H9 (cell line): ENCODE measurements at regions not wholly inside any gene's neighbourhood (a gene's known extent, or its start where the extent isn't known, plus 50 kb on each side); places are given as distances from the start of the nearest gene placed in this dataset.

Experiments
- DNase-seq: peaks from one replicate; pipeline ENCODE4 v3.0.0-alpha.2; 2017
- H2AFZ ChIP-seq: one replicate; pipeline ENCODE4 v1.6.1; 2013; ENCODE audit warnings: mild to moderate bottlenecking, low read length, control low read depth, moderate library complexity
- H2AK5ac ChIP-seq: 2 replicates; pipeline ENCODE4 v1.6.1; 2013; ENCODE audit warnings: low read length, control low read depth, mixed read lengths; ENCODE audit not compliant: insufficient read length
- H2BK120ac ChIP-seq: one replicate; pipeline ENCODE4 v1.6.1; 2013; ENCODE audit warnings: low read depth, mild to moderate bottlenecking, low read length, control low read depth, inconsistent platforms; ENCODE audit not compliant: poor library complexity, severe bottlenecking
- H2BK12ac ChIP-seq: 2 replicates; pipeline ENCODE4 v1.6.1; 2013; ENCODE audit warnings: low read length, control low read depth, mixed read lengths, low read depth; ENCODE audit not compliant: insufficient read length
- H2BK15ac ChIP-seq: 2 replicates; pipeline ENCODE4 v1.6.1; 2013; ENCODE audit warnings: low read depth, low read length, control low read depth
- H2BK20ac ChIP-seq: one replicate; pipeline ENCODE4 v1.6.1; 2013; ENCODE audit warnings: low read depth, mild to moderate bottlenecking, low read length, control low read depth, inconsistent platforms; ENCODE audit not compliant: poor library complexity, severe bottlenecking
- H2BK5ac ChIP-seq: 2 replicates; pipeline ENCODE4 v1.6.1; 2013; ENCODE audit warnings: low read length, control low read depth, mixed read lengths; ENCODE audit not compliant: insufficient read length
- H3K14ac ChIP-seq: 2 replicates; pipeline ENCODE4 v1.6.1; 2013; ENCODE audit warnings: low read length, control low read depth; ENCODE audit not compliant: insufficient read depth
- H3K18ac ChIP-seq: 2 replicates; pipeline ENCODE4 v1.6.1; 2013; ENCODE audit warnings: low read depth, mild to moderate bottlenecking, mixed read lengths, low read length, control low read depth; ENCODE audit not compliant: insufficient read length
- H3K23ac ChIP-seq: 2 replicates; pipeline ENCODE4 v1.6.1; 2013; ENCODE audit warnings: low read length, control low read depth, mixed read lengths, low read depth; ENCODE audit not compliant: insufficient read length
- H3K23me2 ChIP-seq: 2 replicates; pipeline ENCODE4 v1.6.1; 2013; ENCODE audit warnings: low read depth, mild to moderate bottlenecking, mixed read lengths, low read length, control low read depth; ENCODE audit not compliant: insufficient read length, poor library complexity, severe bottlenecking
- H3K27ac ChIP-seq: 2 replicates; pipeline ENCODE4 v1.5.1; 2013; ENCODE audit warnings: low read length, control low read depth, mixed read lengths, low read depth; ENCODE audit not compliant: insufficient read length
- H3K27me3 ChIP-seq: 2 replicates; pipeline ENCODE4 v1.6.1; 2013; ENCODE audit warnings: low read length, control low read depth, inconsistent platforms; ENCODE audit not compliant: insufficient read depth
- H3K4ac ChIP-seq: 2 replicates; pipeline ENCODE4 v1.6.1; 2013; ENCODE audit warnings: low read depth, mild to moderate bottlenecking, control low read depth, inconsistent platforms, low read length, moderate library complexity
- H3K4me1 ChIP-seq: 2 replicates; pipeline ENCODE4 v1.6.1; 2013; ENCODE audit warnings: low read length, control low read depth, inconsistent platforms; ENCODE audit not compliant: insufficient read depth
- H3K4me2 ChIP-seq: 2 replicates; pipeline ENCODE4 v1.6.1; 2013; ENCODE audit warnings: low read length, control low read depth, mixed read lengths; ENCODE audit not compliant: insufficient read length, insufficient read depth
- H3K56ac ChIP-seq: 2 replicates; pipeline ENCODE4 v1.6.1; 2013; ENCODE audit warnings: low read depth, mild to moderate bottlenecking, mixed read lengths, low read length, control low read depth; ENCODE audit not compliant: insufficient read length
- H3K79me1 ChIP-seq: 2 replicates; pipeline ENCODE4 v1.6.1; 2013; ENCODE audit warnings: low read depth, mild to moderate bottlenecking, moderate library complexity, low read length, control low read depth, inconsistent platforms; ENCODE audit not compliant: insufficient read depth, poor library complexity, severe bottlenecking
- H3K79me2 ChIP-seq: 2 replicates; pipeline ENCODE4 v1.6.1; 2013; ENCODE audit warnings: low read length, control low read depth, inconsistent platforms; ENCODE audit not compliant: insufficient read depth
- H3K9ac ChIP-seq: 2 replicates; pipeline ENCODE4 v1.6.1; 2013; ENCODE audit warnings: low read length, control low read depth, mixed read lengths; ENCODE audit not compliant: insufficient read length; ENCODE audit errors: extremely low read depth
- H3K9me3 ChIP-seq: one replicate; pipeline ENCODE4 v1.6.1; 2013; ENCODE audit warnings: low read depth, low read length, inconsistent platforms; ENCODE audit not compliant: control insufficient read depth
- H3T11ph ChIP-seq: one replicate; pipeline ENCODE4 v1.6.1; 2013; ENCODE audit warnings: mild to moderate bottlenecking, low read length, control low read depth, inconsistent platforms
- H4K20me1 ChIP-seq: one replicate; pipeline ENCODE4 v1.6.1; 2013; ENCODE audit not compliant: control insufficient read depth, insufficient read length, insufficient read depth
- H4K5ac ChIP-seq: 2 replicates; pipeline ENCODE4 v1.6.1; 2013; ENCODE audit warnings: low read depth, mild to moderate bottlenecking, mixed read lengths, low read length, control low read depth; ENCODE audit not compliant: insufficient read length
- H4K8ac ChIP-seq: replicated peaks from 2 replicates; pipeline ENCODE4 v1.6.1; 2013; ENCODE audit warnings: low read length, control low read depth, mixed read lengths, low read depth; ENCODE audit not compliant: insufficient read length
- H4K91ac ChIP-seq: 2 replicates; pipeline ENCODE4 v1.6.1; 2013; ENCODE audit warnings: low read depth, mild to moderate bottlenecking, moderate library complexity, mixed read lengths, low read length, control low read depth; ENCODE audit not compliant: insufficient read length
- H3K27ac Mint-ChIP-seq, 3 experiments: 2 replicates in 2 of 3; 3 replicates in 1 of 3; pipeline ENCODE4 v1.8.0; 2020 to 2021; ENCODE audit warnings: mixed read lengths in 3 of 3, mild to moderate bottlenecking in 1 of 3, moderate library complexity in 1 of 3
- H3K27me3 Mint-ChIP-seq: 2 replicates; pipeline ENCODE4 v1.8.0; 2021; ENCODE audit warnings: low read depth, mild to moderate bottlenecking, moderate library complexity, mixed read lengths
- H3K36me3 Mint-ChIP-seq, 3 experiments: 2 replicates in 2 of 3; 3 replicates in 1 of 3; pipeline ENCODE4 v1.8.0; 2020 to 2021; ENCODE audit warnings: low read depth in 3 of 3, mixed read lengths in 3 of 3; ENCODE audit not compliant: insufficient read depth in 1 of 3
- H3K4me1 Mint-ChIP-seq, 2 experiments: 2 replicates each; pipeline ENCODE4 v1.8.0; 2020; ENCODE audit warnings: mixed read lengths in 2 of 2
- H3K4me3 Mint-ChIP-seq, 2 experiments: 2 replicates in 1 of 2; 3 replicates in 1 of 2; pipeline ENCODE4 v1.8.0; 2020 to 2021; ENCODE audit warnings: mild to moderate bottlenecking in 2 of 2, mixed read lengths in 2 of 2, moderate library complexity in 1 of 2
- H3K9me3 Mint-ChIP-seq, 2 experiments: 2 replicates in 1 of 2; 3 replicates in 1 of 2; pipeline ENCODE4 v1.8.0; 2020; ENCODE audit warnings: mild to moderate bottlenecking in 2 of 2, mixed read lengths in 2 of 2, moderate library complexity in 1 of 2
- WGBS: extraction: QIAGEN DNeasy Blood & Tissue Kit; methylation state at CpG from one replicate; pipeline ENCODE4 v1.1.7; 2013; ENCODE audit warnings: missing lambda C conversion rate, low lambda C conversion rate, mixed read lengths; ENCODE audit not compliant: insufficient read length; ENCODE audit errors: extremely low coverage; 5-methylcytosine and 5-hydroxymethylcytosine counted together
- TF ChIP-seq, protein P1 (sequence below): fragments of 200-600 bp; sonication (generic); conservative IDR thresholded peaks from 3 replicates; pipeline ENCODE4 v1.8.0; 2021; ENCODE audit warnings: antibody characterized with exemption, mild to moderate bottlenecking

GRCh38 chr12:115004470-115005146 lies 320.6 kb upstream of the TBX3 start:
- Histone ChIP-seq H3K18ac (no peak overlapping the region), H3K56ac (no peak overlapping the region), H2BK20ac (no peak overlapping the region), H4K5ac (no peak overlapping the region), H3K79me1 (no peaks in the 10 kb centered on the region), H3K27ac (no peak overlapping the region), H2AK5ac (no peak overlapping the region), H4K8ac (no peak overlapping the region), H3K14ac (no peak overlapping the region), H2BK120ac (no peak overlapping the region), H3K9ac (no peak overlapping the region), H3K9me3 (no peaks in the 10 kb centered on the region), H3K4me1 (no peaks in the 10 kb centered on the region), H3K79me2 (no peaks in the 10 kb centered on the region), H2BK15ac (no peak overlapping the region), H3K4me2 (no peak overlapping the region), H3K23me2 (no peaks in the 10 kb centered on the region), H3K27me3 (no peaks in the 10 kb centered on the region), H4K91ac (no peak overlapping the region), H4K20me1 (no peaks in the 10 kb centered on the region), H2BK12ac (no peak overlapping the region), H3T11ph (no peak overlapping the region), H3K23ac (no peak overlapping the region), H3K4ac (no peak overlapping the region), H2AFZ (no peak overlapping the region), H2BK5ac (no peak overlapping the region)
- Mint-ChIP-seq H3K4me3 (no peak overlapping the region), H3K9me3 (no peaks in the 10 kb centered on the region), H3K27ac (no peak overlapping the region), H3K4me1 (no peaks in the 10 kb centered on the region), H3K27me3 (peaks cover 24% of the 10 kb centered on the region), H3K36me3 (no peaks in the 10 kb centered on the region)
- no CpG with 5 or more reads among the region's 6 CpGs for WGBS
- DNase-seq, result no peak
- TF ChIP-seq, protein P1, sequence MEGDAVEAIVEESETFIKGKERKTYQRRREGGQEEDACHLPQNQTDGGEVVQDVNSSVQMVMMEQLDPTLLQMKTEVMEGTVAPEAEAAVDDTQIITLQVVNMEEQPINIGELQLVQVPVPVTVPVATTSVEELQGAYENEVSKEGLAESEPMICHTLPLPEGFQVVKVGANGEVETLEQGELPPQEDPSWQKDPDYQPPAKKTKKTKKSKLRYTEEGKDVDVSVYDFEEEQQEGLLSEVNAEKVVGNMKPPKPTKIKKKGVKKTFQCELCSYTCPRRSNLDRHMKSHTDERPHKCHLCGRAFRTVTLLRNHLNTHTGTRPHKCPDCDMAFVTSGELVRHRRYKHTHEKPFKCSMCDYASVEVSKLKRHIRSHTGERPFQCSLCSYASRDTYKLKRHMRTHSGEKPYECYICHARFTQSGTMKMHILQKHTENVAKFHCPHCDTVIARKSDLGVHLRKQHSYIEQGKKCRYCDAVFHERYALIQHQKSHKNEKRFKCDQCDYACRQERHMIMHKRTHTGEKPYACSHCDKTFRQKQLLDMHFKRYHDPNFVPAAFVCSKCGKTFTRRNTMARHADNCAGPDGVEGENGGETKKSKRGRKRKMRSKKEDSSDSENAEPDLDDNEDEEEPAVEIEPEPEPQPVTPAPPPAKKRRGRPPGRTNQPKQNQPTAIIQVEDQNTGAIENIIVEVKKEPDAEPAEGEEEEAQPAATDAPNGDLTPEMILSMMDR, result no peak
